Inflammatory macrophage treated with lipopolysaccharide for 1 hour (primary cell): ENCODE measurements at regions not wholly inside any gene's neighbourhood (a gene's known extent, or its start where the extent isn't known, plus 50 kb on each side); places are given as distances from the start of the nearest gene placed in this dataset.
"Not testable (repeated sequence)": the region's sequence is repeated elsewhere in the genome, so short reads cannot be mapped to it uniquely, and the experiment has no call there.

Experiments used
- DNase-seq, 2 donors: peaks; one replicate each; pipeline ENCODE4 v3.0.0-alpha.2; 2020 to 2022

DNA sequence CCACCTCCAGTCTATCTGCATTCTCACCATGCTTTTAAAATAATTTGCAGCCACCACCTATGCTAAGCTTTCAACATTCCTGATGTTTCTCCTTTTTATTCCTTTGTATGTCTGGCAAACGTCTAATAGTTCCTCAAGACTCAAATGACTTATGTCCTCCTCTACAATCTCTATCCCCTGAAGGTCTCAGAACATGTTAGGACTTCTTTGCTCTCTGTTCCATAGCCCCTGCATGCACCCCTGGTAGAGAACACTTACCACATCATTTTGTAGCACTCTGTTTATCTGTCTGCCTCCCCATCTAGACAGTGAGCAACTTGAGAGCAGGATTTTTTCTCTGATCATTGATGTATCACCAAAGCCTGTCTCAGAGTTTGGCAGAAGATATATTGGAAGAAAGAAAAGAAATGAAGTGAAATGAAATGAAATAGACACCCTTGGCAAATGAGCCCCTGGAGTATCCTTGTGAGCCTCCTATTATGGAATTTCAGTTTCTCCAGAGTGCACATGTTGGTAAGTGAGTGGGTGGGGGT lies 1231.2 kb upstream of the FLRT2 start:
- DNase-seq: no peak

GRCh38 chr14:84303140-84303539 lies 1226.8 kb upstream of the FLRT2 start:
- no peak for DNase-seq

- DNase-seq: no peak
Measured at GRCh38 chr14:84312551-84312950, 1217.4 kb upstream of the FLRT2 start.

DNA sequence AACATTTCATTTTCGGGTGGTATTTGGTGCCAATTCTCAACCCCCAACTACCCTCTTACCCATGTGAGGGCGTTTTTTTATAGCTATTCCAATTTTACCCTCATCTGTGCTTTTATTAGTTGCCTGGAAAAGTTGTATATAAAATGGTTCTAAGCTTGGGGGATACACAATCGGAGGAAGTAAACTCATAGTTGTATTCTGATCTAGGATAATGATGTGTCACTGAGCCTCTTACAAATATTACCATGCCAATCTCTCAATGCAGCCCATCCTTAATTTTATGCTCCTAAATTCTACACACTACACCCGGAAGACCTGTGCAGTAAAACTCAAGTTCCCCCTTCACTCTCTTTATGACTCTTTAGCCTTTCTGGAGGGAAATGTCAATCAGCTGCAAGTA lies 1206.5 kb upstream of the FLRT2 start:
- DNase-seq: no peak

GRCh38 chr14:84323978-84324377 lies 1206.0 kb upstream of the FLRT2 start:
- DNase-seq: no peak

DNA sequence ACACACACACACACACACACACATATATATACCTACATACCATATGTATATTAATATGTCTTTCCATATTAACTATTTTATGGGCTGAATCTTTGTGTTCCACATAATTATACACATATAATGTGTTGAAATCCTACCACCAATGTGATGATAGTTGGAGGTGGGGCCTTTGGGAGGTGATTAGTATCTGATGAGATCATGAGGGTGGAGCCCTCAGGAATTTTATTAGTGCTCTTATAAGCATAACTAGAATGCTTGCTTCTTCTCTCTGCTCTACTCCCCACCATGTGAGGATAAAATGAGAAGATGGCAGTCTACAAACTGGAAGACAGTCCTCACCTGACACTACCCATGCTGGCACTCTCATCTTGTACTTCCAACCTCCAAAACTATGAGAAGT lies 1193.5 kb upstream of the FLRT2 start:
- DNase-seq: no peak

DNA sequence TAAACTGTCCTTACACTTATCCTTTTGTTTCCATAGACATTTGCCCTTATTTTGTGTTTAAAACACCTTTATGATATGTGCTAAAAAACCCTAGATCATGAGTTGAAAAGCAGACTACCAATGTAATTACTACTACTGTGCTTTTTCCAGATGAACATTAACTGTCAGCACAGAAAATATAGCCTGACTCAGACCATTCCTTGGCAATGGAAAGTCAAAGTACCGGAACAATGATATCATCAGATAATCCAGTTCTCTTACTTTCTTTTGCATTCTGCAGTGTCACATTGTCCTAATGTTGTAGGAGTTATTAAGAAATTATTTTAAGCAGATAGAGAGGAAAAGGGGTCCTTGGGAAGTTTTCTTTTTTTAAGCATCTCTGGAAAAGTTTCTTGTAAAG lies 1189.0 kb upstream of the FLRT2 start:
- DNase-seq: no peak

DNA sequence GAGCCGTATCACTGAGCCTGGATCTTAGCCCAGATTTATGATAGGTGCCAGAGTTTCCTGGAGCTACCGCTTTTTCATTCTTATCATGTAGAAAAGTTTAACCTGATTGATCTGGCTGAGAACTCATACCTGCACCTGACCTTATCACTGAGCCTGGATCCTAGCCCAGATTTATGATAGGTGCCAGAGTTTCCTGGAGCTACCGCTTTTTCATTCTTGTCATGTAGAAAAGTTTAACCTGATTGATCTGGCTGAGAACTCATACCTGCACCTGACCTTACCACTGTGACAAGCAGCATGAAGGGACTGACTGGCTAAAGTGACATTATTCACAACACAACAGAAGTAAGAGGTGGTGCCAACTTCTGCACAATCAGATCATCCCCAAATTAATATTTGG lies 1188.1 kb upstream of the FLRT2 start:
- DNase-seq: not testable (repeated sequence)

GRCh38 chr14:84343656-84344055 lies 1186.3 kb upstream of the FLRT2 start:
- no peak for DNase-seq

- DNase-seq: no peak
Measured at GRCh38 chr14:84351646-84352045, 1178.3 kb upstream of the FLRT2 start.

- no peak for DNase-seq
Measured at GRCh38 chr14:84361476-84361875, 1168.5 kb upstream of the FLRT2 start.

DNA sequence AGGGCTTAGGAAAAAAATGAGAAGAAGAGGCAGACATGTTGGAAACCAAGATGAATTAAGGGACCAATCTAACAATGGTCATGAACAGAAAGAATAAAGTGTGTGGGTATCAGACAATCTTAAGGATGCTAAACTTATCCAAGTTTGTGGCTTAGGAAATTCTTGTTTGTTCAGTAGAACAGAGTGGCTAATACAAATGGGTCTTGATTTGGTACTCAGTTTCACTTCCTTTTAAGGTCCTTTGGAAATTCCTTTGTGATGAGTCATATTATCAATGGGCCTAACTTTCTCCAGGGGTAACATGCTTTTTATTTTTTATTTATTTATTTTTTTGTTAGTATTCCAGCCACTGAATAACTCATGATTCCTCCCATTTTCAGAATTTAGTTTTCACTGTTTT lies 1154.7 kb upstream of the FLRT2 start:
- peak; percentile 4 to 16 for DNase-seq

GRCh38 chr14:84390010-84390409 lies 1139.9 kb upstream of the FLRT2 start:
- DNase-seq: no peak

GRCh38 chr14:84397631-84398030 lies 1132.3 kb upstream of the FLRT2 start:
- DNase-seq: no peak

- no peak for DNase-seq
Measured at GRCh38 chr14:84399296-84399910, 1130.5 kb upstream of the FLRT2 start.

DNA sequence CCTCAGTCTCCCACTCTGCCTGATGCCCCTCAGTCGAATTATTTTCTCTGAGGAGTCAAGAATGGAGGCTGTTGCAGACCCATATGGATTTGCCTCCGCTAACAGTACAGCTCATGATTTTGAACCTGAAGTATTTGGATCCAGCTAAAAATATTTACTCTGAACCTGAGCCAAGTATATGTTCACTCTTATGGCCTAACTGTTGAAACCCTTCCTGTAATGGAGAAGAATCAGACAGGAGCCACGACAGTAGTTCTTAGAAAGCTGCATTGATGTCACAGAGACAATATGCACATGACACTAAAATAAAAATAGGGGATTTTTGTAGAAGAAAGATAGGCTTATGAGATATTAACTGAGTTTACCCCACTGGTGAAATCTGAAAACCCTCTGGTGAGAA lies 1128.3 kb upstream of the FLRT2 start:
- DNase-seq: no peak

DNA sequence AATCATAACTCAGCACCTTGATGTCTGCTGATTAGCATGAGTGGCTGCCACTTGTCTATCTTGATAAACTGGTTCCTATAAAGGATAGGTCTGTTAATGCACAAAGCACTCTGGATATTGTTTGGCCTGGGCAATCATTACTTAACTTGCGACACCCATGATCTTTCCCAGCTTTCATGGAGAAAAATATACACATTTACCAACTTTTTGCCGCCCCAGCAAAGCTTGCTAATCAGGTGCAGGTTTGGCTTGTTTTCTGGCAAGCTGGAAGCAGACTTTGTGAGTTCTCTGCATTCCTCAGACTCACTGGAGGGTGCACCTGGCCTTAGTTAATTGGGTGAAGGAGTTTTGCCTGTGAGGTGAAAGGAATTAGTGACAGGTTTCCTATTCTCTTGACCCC lies 1126.4 kb upstream of the FLRT2 start:
- no peak for DNase-seq

- no peak for DNase-seq
Measured at GRCh38 chr14:84404246-84404645, 1125.7 kb upstream of the FLRT2 start.

- no peak for DNase-seq
Measured at GRCh38 chr14:84409435-84409834, 1120.5 kb upstream of the FLRT2 start.

DNA sequence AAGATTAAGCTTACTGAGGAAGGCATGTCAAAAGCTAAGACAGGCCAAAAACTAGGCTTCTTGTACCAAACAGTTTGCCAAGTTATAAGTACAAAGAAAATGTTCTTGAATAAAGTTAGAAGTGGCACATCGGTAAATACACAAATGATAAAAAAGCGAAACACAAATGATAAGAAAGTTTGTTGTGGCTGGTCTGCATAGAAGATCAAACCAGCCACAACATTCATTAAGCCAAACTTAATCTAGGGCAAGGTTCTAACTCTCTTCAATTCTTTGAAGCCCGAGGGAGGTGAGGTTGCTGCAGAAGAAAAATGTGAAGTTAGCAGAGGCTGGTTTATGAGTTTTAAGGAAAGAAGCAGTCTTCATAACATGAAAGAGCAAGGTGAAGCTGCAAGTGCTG lies 1119.6 kb upstream of the FLRT2 start:
- no peak for DNase-seq

DNA sequence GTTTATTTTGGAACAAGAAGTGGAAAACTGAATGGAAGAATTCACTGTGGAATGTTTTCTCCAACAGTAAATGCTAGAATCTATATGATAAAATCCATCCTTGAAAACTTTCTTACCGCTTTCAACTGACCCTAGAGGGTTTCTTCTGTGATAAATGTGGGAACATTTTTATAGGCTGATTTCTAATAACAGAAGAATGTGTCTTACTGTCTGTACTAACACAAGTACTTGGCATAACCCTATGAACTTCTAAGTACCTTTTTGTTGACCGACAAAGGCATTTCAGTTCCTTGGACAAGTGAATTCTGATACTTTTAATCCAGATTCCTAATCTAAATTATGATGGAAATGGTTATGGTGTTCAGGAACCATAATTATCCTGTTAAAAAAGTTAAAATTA lies 1109.7 kb upstream of the FLRT2 start:
- no peak for DNase-seq

DNA sequence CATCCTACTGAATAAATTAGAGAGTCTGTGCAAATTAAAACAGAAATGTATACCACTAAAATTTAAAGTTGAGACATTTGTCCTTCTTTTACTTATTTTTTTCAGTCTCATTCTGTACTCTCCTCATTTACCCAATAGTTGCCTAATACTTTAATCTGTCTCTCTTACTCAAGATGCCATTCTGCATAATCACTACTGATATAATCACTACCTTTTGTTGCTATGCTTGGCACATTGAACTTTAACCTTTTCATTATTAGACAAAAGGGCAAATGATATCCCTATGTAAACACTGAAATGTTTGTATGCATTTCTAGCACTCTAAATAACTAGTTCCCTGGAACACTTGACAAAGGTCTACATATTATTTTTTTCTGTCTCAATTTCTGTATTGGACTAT lies 1108.3 kb upstream of the FLRT2 start:
- DNase-seq: no peak

- no peak for DNase-seq
Measured at GRCh38 chr14:84425968-84426367, 1104.0 kb upstream of the FLRT2 start.

DNA sequence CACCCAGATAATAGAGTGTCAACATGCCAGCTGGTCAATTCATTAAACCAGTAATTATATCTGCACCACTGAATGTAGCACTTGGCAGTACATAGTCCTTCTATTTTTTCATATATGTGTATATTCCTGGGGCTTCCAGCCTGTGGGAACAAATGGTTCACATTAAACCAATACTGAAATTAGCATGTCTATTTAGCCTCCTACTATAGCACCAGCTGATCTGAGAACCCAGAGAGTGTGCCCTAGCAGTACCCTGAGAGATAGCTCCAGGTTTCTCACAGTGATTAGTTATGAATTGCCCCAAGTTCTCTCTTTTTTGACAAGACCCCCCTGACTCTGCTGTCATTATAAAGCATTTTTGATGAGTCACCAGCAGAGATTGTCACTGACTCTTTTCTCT lies 1097.3 kb upstream of the FLRT2 start:
- DNase-seq: no peak

GRCh38 chr14:84433961-84434360 lies 1096.0 kb upstream of the FLRT2 start:
- no peak for DNase-seq
